ENCODE measurements at regions not wholly inside any gene's neighbourhood (a gene's known extent, or its start where the extent isn't known, plus 50 kb on each side); places are given as distances from the start of the nearest gene placed in this dataset.
"Not testable (repeated sequence)": the region's sequence is repeated elsewhere in the genome, so short reads cannot be mapped to it uniquely, and the experiment has no call there.

GRCh38 chr18:38639700-38640099 is 1074.1 kb upstream of the CELF4 start:
- TF ChIP-seq CTCF, POLR2A (IDR thresholded peaks at IDR 0.05): not testable (repeated sequence)

All from testis (tissue), 2 donors.